CD4-positive, alpha-beta T cell treated with Interleukin-15 for 4 hours (primary cell): ENCODE measurements at regions not wholly inside any gene's neighbourhood (a gene's known extent, or its start where the extent isn't known, plus 50 kb on each side); places are given as distances from the start of the nearest gene placed in this dataset.
"Not testable (repeated sequence)": the region's sequence is repeated elsewhere in the genome, so short reads cannot be mapped to it uniquely, and the experiment has no call there.

ENCODE experiments used
- DNase-seq: peaks from one replicate; pipeline ENCODE4 v3.0.0-alpha.2; 2020; ENCODE audit warnings: low spot score

DNA sequence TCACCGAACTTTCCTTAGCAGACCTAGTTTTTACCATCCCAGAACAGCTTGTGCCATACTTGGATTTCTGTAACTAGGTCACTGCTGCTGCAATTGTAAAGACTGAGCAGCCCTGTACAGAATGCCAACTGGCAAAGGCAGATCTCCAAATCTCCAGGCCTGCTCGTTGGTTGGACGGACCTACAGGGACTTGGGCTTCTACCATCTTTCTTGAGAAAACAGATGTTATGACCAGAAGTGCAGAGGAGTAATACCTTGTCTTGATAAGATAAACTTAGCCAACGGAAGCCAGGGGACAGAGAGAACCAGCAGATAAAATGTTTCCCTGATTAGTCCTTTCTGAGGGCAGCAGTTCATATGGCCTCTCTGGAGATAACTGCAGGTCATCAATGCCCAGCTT is 304.1 kb downstream of the RFPL4B start:
- no peak for DNase-seq

DNA sequence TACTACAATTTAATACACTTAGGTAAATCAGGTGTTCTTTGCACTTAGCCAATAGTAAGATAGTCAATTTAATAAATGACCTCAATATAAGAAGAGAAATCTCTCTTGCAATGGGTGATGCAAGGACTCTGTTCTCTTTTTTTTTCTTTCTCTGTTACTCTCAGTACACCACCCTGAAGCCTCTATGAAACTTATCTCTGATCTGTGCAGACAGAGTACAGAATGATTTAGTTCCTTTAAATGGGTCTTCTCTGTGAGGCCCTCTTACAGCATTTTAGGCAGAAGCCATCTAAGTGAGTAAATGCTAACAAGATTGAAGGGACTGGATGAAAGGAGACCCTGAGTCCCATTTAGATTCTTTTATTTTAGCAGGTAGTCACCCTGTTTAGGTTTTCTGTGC is 312.8 kb downstream of the RFPL4B start:
- no peak for DNase-seq

DNA sequence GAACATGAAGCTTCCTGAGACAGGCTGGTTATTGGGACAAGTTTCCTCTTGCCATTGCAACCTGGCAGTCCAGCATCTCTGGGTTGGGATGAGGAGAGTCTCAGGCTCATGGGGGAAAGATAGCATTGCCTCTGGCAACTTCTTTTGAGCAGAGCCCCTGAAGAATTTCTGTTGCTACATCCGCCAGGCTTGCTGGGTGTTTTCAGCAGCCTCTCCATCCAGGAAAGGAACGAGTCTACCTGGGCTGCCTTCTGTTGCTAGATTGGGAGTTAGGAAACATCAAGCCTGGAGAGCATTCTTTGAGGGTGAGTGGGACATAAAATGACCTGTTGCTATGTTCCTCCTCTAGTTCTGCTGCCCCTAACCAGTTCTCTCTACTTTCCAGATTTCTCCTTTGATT is 313.5 kb downstream of the RFPL4B start:
- no peak for DNase-seq

DNA sequence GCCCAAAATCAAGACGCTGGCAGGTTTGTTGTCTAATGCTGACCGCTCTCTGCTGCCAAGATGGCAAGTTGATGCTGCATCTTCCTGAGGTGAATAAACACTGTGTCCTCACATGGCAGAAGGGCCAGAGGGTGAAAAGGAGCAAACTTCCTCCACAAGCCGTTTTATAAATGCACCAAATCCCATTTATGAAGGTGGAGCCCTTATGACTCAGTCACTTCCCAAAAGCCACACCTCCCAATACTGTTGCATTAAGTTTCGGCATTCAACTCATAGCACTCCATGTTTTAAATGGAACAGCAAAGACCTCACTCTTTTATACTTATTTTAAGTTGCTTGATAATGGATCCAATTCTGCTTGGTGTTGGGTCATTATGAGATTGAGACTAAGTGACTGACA is 316.6 kb downstream of the RFPL4B start:
- no peak for DNase-seq

DNA sequence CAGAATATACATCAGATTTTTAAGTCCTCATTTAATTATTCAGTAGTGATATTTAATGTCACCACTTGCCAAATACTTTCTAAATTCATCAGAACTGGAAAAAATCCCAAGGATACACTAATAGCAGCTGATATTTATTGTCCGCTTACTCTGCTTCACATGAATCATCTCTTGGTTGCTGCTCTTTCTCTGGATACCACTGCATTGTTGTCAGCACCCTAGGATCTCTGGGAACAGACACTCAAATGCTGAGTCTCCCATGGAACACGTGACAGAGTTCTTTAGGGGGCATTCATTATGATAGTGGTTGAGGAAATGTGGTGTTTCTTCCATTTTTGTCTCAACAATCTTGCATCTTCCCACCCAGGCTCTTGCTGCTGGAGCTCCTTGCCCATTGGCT is 318.0 kb downstream of the RFPL4B start:
- no peak for DNase-seq

DNA sequence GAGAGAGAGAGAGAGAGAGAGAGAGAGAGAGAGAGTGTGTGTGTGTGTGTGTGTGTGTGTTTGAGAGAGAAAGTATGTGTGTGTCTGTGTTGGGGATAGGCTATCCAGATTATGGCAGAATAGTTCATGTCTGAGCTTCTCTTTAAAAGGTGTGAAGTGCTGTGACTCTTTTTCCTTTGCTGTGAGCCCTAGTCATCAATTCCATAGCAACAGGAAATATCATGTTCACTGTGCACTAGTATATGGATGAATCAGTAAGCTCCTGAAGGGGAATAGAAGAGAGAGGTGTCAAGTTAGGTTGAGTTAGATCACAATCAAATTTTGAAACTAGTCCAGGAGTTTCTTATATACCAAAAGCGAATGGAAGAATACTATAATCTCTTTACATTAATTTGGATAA is 318.7 kb downstream of the RFPL4B start:
- no peak for DNase-seq

DNA sequence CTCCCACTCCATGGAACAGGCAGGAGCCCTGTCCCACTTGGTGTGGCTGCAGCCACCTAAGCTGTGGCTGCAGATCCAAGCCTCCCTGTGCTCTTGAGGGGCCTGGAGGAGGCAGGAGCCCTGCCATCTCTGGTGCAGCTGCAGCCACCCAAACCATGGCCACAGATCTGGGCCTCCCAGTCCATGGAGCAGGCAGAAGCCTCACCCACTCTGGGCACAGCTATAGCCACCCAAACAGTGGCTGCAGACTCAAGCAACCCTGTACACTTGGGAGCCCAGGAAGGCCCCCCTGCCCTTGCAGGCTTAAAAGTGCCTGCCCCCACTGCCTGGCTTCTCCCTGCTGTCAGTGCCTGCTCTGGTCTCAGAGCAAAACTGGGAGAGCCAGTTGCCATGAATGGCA is 320.3 kb downstream of the RFPL4B start:
- DNase-seq, result no peak

DNA sequence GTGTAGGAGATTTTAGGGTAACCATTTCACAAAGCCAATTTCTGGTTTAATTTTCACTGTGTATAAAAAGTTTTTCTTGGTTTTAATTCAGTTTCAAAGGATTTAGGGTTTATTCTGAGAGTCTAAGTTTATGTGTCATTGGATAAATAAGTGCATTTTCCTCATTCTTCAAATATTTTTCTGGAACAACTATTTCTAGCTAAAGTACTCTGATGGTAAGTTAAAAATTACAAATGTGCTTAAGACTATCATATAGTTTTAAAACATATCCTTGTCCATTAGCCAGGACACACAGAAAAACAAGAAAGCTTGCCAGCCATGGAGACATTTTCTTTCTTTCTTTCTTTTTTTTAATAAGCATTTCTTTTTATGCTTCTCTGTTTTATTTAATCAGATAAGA is 333.0 kb downstream of the RFPL4B start:
- no peak for DNase-seq

DNA sequence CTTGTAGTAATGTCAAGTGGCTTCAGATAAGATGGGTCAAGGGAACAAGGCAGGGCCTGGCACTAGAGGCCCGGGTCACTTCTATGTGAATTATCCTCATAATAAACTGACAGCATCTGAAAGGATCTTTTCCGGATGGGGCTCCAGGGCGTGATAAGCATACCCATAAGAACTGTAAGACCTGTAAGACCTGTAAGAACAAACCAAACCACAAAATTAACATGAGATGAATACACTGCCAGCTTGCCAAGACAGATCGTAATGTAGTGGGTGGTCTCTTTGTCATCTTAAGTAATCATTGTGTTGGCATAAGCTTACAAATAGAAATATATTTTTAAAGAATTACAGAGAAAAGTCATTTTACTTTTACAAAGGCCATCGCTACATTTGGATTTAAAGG is 334.9 kb downstream of the RFPL4B start:
- no peak for DNase-seq

DNA sequence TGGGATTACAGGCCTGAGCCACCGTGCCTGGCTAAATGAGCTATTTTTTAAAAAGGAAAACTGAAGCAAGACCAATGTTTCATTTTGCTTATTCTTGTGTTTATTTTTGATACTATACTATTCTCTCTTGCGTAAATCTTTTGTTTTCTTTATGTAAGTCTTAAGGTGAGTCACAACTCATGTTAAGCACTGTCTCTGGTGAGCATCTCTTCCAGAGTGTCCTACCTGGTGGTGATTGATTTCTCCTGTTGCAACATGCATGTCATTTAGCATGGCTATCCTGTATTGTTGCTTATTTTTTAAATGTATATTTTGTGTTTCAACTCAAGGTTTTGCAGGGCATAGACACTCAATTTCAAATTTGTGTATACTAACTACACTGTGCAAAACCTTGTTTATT is 336.0 kb downstream of the RFPL4B start:
- DNase-seq, result no peak

DNA sequence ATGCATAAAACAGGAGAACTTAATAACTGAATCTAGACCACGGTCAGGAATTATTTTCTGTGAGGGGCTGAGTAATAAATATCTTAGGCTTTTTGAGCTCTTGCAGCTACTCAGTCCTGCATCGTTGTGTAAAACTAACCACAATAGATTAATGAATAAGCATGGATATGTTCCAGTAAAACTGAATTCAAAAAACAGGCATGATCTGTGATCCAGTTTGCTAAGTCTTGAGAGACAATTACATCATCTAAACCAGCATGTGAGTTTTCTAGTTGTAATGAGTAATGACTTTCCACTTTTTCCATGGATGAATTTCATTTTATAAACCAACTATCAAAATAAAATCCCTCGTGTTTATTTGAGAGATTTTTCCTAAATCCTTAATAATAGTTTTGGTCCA is 336.8 kb downstream of the RFPL4B start:
- DNase-seq, result no peak

DNA sequence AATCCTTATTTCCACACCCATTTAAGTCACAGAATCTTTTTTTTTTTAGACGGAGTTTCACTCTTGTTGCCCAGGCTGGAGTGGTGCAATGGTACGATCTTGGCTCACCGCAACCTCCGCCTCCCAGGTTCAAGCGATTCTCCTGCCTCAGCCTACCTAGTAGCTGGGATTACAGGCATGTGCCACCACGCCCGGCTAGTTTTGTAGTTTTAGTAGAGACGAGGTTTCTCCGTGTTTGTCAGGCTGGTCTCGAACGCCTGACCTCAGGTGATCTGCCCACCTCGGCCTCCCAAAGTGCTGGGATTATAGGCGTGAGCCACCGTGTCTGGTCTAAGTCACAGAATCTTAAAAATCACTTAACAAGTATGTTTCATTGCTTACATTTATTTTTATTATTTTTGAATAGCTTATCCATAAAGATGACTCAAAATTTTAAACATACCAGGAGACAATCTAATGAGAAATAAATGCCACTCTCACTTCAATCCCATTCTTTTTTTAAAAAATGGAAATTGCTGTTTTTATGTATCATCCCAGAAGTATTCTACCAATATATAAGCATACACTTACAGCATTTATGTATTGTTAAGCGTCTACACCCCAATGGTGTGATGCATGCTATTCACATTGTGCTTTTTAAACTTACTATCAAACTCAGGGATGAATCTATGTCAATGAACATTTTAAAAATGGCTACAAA is 338.5 kb downstream of the RFPL4B start:
- not testable (repeated sequence) for DNase-seq

DNA sequence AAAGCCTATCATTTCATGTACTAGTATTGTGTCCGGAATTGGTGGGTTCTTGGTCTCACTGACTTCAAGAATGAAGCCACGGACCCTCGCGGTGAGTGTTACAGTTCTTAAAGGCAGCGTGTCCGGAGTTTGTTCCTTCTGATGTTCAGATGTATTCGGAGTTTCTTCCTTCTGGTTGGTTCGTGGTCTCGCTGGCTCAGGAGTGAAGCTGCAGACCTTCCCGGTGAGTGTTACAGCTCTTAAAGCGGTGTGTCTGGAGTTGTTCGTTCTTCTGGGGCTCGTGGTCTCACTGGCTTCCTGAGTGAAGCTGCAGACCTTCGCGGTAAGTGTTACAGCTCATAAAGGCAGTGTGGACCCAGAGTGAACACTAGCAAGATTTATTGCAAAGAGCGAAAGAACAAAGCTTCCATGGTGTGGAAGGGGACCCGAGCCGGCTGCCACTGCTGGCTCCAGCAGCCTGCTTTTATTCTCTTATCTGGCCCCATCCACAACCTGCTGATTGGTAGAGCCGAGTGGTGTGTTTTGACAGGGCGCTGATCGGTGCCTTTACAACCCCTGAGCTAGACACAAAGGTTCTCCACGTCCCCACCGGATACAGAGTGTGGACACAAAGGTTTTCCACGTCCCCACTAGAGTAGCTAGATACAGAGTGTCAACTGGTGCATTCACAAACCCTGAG is 341.5 kb downstream of the RFPL4B start:
- DNase-seq, result not testable (repeated sequence)

DNA sequence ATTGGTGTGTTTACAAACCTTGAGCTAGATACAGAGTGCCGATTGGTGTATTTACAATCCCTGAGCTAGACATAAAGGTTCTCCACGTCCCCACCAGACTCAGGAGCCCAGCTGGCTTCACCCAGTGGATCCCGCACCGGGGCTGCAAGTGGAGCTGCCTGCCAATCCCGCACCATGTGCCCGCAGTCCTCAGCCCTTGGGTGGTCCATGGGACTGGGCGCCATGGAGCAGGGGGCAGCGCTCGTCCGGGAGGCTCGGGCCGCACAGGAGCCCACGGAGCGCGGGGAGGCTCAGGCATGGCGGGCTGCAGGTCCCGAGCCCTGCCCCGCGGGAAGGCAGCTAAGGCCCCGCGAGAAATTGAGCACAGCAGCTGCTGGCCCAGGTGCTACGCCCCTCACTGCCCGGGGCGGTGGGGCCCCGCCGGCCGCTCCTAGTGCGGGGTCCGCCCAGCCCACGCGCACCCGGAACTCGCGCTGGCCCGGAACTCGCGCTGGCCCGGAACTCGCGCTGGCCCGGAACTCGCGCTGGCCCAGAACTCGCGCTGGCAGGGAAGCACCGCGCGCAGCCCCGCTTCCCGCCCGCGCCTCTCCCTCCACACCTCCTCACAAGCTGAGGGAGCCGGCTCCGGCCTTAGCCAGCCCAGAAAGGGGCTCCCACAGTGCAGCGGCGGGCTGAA is 342.2 kb downstream of the RFPL4B start:
- DNase-seq, result not testable (repeated sequence)

DNA sequence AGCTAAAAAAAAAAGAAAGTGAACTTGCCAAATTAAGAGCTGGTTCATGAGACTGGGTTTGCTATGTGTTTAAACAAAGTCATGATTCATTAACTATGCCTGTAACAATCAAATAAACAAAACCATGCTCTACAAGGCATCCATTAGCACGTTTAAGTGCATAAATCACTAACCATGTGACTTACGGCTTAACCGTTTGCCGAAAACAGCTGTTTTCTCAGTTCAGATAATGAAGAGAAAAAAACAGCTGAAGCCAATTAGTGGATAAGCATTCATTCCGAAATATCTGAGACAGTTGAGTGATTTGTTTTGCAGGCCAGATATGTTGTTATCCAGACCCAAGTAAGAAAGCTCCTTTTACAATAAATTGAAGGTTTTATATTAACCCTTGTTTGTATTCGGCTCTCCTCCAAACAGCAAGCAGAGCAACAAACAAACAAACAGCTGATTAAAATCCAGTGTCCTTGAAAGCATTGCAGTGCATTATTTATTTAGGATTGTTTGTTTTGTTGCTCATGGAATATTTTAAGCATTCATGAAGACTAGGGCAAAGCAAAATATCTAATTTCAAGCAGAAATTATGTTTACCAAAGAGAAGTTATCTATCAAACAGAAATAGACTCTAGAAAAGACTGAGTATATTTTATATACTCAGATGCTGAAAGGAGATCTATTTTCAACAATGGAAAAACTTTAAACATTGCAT is 343.5 kb downstream of the RFPL4B start:
- no peak for DNase-seq

DNA sequence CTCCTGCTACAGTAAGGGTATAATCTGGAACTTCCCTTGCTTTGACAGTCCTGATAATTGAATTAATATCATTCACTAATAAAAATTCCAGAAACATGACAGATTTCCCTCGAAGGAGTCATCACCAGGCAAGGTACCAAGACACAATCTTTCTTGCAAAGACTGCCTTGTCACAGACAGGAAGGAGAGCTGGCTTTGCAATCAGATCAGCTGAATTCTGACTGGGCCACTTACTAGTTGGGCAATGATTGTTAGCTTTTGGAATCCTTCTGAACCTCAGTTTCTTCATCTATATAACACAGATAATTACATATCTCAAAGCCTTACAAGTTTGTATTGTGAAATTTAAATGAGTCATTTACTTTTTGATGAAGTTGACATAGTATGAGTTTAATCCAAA is 344.2 kb downstream of the RFPL4B start:
- no peak for DNase-seq

DNA sequence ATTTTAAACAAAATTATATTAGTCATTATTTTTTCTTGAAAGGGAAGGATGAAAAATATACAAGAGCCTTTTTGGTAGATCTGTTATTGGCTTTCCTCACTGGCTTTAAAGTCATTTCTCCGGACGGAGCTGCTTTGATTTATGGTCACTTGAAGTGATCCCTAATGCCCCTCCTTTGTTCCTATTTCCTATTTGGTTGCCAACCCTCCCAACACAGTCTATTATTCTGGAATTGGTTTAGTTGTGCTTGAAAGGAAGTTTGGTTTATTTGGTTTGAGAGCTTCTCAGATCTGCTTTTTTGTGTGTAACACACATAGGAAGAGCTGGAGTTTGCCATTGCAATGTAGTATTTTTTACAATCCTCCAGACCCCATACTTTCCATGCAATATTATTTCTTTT is 347.9 kb downstream of the RFPL4B start:
- no peak for DNase-seq

DNA sequence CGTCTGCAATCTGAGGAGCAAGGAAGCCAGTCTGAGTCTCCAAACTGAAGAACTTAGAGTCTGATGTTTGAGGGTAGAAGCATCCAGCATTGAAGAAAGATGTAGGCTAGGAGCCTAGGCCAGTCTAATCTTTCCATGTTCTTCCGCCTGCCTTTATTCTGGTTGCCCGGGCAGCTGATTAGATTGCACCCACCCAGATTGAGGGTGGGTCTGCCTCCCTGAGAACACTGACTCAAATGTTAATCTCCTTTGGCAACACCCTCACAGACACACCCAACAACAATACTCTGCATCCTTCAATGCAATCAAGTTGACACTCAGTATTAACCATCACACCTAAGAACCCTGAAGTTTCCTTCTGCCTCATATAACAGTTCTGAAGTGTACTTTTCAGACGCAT is 350.1 kb downstream of the RFPL4B start:
- DNase-seq, result no peak

DNA sequence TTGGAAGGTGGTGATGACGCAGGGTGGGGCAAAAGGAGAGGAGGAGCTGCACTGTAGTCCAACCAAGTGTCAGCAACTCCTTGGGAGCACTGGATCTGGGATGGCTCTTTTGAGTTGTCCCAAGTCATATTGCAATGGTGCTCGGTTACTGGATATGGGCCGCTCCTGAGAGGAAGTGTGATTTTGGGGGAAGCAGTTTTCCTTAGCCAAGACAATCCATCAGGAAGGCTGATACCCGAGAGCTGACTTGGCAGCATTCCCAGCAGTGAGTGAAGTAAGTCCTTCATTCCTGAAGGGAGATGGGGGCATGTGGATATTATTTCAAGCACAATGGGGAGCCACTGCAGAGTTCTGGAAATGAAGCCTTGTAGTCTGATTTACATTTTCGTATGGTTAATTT is 354.1 kb downstream of the RFPL4B start:
- no peak for DNase-seq

DNA sequence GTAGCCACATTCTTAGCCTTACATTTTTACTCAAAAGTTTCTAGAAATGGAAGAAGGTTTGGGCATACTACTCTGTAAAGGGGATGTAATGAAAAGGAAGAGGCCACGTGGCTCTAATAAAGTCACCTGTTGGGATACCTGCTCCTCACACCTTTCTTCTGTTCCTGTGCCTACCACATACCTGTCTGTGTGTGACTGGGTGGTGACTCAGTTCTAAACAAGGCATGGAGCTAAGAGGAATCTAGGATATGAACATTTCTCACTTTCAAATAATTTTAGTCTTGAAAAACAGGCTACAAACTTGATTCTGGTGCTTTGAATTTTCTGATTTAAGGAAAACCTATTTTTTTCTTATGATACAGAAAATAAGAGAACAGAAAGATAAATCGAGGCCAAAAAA is 363.6 kb downstream of the RFPL4B start:
- DNase-seq, result no peak

DNA sequence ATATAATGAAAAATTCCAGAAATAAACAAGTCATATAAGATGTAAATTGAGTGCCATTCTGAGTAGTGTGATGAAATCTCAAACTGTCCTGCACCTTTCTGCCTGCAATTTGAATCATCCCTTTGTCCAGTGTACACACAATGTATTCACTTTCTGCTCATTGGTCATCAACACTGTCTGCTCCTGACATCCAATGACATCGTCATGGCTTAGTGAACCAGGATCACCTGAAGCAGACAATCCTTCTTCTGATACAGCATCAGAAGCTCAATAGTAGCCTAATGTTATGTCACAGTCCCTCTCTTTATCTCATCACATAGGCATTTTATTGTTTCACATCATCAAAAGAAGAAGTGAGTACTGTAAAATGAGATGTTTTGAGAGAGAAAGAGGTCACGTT is 366.3 kb downstream of the RFPL4B start:
- DNase-seq, result no peak

DNA sequence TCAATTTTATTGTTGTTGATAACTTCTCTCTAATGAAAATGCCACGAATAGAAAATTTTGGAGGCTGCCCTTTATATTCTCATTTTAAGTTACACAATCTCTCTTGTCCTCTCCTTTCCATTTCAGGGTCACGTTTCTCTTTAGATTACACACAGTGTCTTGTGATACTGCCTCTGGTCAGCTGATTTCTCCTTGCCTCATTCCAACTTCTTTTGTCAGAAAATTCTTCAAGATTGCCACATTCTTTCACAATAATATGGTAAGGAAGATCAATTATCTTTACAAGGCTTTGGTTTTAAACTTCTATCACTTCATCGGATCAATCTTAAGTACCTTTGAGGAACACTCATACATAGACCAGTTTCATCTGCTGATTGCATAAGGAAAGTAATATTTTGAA is 370.3 kb downstream of the RFPL4B start:
- DNase-seq, result no peak

DNA sequence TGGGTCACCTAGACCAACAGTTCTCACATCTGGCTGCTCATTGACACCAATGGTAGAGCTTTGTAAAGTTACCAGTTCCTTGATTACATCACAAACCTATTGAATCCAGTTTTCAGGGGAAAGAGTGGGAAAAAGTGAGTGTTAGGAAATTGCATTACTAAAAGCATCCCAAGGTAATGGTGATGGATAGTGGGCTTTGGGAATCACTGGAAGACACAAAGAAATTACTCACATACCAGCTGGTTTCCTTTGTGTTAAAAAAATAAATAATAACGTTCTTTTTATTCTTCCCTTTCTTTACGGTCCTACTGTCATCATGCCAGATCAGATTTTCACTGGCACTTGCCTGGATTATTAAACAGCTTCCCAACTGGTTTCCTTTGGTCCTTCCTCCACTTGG is 370.7 kb downstream of the RFPL4B start:
- DNase-seq, result no peak
